B cell (primary cell): ENCODE measurements at regions not wholly inside any gene's neighbourhood (a gene's known extent, or its start where the extent isn't known, plus 50 kb on each side); places are given as distances from the start of the nearest gene placed in this dataset.

Source experiments
- ATAC-seq: fragments of 200-7000 bp; cut with Tn5 transposase; one replicate; pipeline ENCODE4 v1.10.0; 2021; ENCODE audit warnings: low read depth, mild to moderate bottlenecking, moderate number of reproducible peaks, moderate library complexity
- CTCF ChIA-PET: fragments of 350-600 bp; sonication (Branson Sonifier 250); formaldehyde crosslinking; loops from one replicate; lab custom pipeline; 2021; ENCODE audit warnings: antibody characterized with exemption, inconsistent platforms; lab: Charles Lee
- POLR2A ChIA-PET: fragments of 350-600 bp; sonication (Branson Sonifier 250); formaldehyde crosslinking; loops from one replicate; lab custom pipeline; 2021; ENCODE audit warnings: antibody characterized with exemption; lab: Charles Lee
- DNase-seq: peaks from one replicate; pipeline ENCODE4 v3.0.0; 2013
- H2AFZ ChIP-seq: 2 replicates; pipeline ENCODE4 v1.6.1; 2012; ENCODE audit warnings: mild to moderate bottlenecking, low read depth, low read length; ENCODE audit not compliant: insufficient read depth, poor library complexity, severe bottlenecking
- H3K27ac ChIP-seq, 2 donors: 1 replicate in 1 of 2; 2 replicates in 1 of 2; pipeline ENCODE4 v1.5.1; 2012 to 2013; ENCODE audit warnings: low read length in 2 of 2, mild to moderate bottlenecking in 2 of 2, moderate library complexity in 1 of 2
- H3K27me3 ChIP-seq, 4 experiments: fragments of 200-600 bp in 1 of 4; sonication (generic) in 1 of 4; replicated peaks in 1 of 4; 1 replicate in 2 of 4; 2 replicates in 2 of 4; pipeline versions ENCODE4 v1.6.1 to v1.7.0; 2013 to 2016; ENCODE audit warnings: low read length in 3 of 4, mild to moderate bottlenecking in 2 of 4, mixed read lengths in 1 of 4, moderate library complexity in 1 of 4; ENCODE audit not compliant: insufficient read depth in 4 of 4, control insufficient read depth in 3 of 4; ENCODE audit errors: control extremely low read depth in 1 of 4
- H3K36me3 ChIP-seq, 2 experiments: replicated peaks in 1 of 2; 1 replicate in 1 of 2; 2 replicates in 1 of 2; pipeline versions ENCODE4 v1.6.1 to v1.7.1; 2013; ENCODE audit warnings: low read length in 1 of 2; ENCODE audit not compliant: insufficient read depth in 2 of 2, control insufficient read depth in 1 of 2; ENCODE audit errors: control extremely low read depth in 1 of 2, extremely low read depth in 1 of 2
- H3K4me1 ChIP-seq, 2 donors: fragments of 200-600 bp in 1 of 2; sonication (generic) in 1 of 2; 1 replicate in 1 of 2; 2 replicates in 1 of 2; pipeline versions ENCODE4 v1.5.1 to v1.6.1; 2013 to 2017; ENCODE audit warnings: low read length in 2 of 2; ENCODE audit not compliant: control insufficient read depth in 2 of 2, insufficient read depth in 2 of 2
- H3K4me2 ChIP-seq: replicated peaks from 2 replicates; pipeline ENCODE3; 2012; ENCODE audit warnings: mild to moderate bottlenecking, low read depth, low read length; ENCODE audit not compliant: poor library complexity, severe bottlenecking
- H3K4me3 ChIP-seq, 5 experiments: fragments of 200-600 bp in 1 of 5; sonication (generic) in 1 of 5; 1 replicate in 3 of 5; 2 replicates in 2 of 5; pipeline versions ENCODE4 v1.5.1 to v1.7.0; 2011 to 2016; ENCODE audit warnings: low read length in 4 of 5, mild to moderate bottlenecking in 4 of 5, low read depth in 2 of 5, control low read depth in 1 of 5, moderate library complexity in 1 of 5; ENCODE audit not compliant: insufficient read depth in 1 of 5; ENCODE audit errors: control extremely low read depth in 1 of 5, extremely low read depth in 1 of 5
- H3K79me2 ChIP-seq: fragments of 200-600 bp; sonication (generic); one replicate; pipeline ENCODE4 v1.6.0; 2016; ENCODE audit warnings: low read length; ENCODE audit not compliant: control insufficient read depth, insufficient read depth
- H3K9ac ChIP-seq: fragments of 200-600 bp; sonication (generic); 2 replicates; pipeline ENCODE4 v1.6.1; 2017; ENCODE audit warnings: mild to moderate bottlenecking, low read length, moderate library complexity
- H3K9me3 ChIP-seq, 3 donors: one replicate each; pipeline versions ENCODE4 v1.6.1 to v1.7.1; 2013; ENCODE audit warnings: low read length in 2 of 3; ENCODE audit not compliant: control insufficient read depth in 2 of 3, insufficient read depth in 1 of 3; ENCODE audit errors: control extremely low read depth in 1 of 3
- H4K20me1 ChIP-seq: 2 replicates; pipeline ENCODE4 v1.6.0; 2012; ENCODE audit warnings: mild to moderate bottlenecking, low read length; ENCODE audit not compliant: insufficient read depth, control insufficient read depth, poor library complexity, severe bottlenecking
- H3K27ac Mint-ChIP-seq: one replicate; pipeline ENCODE4 v1.8.0; 2021; ENCODE audit warnings: mixed read lengths
- H3K27me3 Mint-ChIP-seq: one replicate; pipeline ENCODE4 v1.8.0; 2021; ENCODE audit warnings: mixed read lengths
- H3K4me1 Mint-ChIP-seq: one replicate; pipeline ENCODE4 v1.8.0; 2021; ENCODE audit warnings: mixed read lengths
- H3K4me3 Mint-ChIP-seq: one replicate; pipeline ENCODE4 v1.8.0; 2021; ENCODE audit warnings: mixed read lengths
- H3K9me3 Mint-ChIP-seq: one replicate; pipeline ENCODE4 v1.8.0; 2022; ENCODE audit warnings: mixed read lengths; ENCODE audit not compliant: insufficient read depth
- CTCF ChIP-seq: fragments of 200-600 bp; IDR thresholded peaks from one replicate; pipeline ENCODE4 v1.8.0; 2022; ENCODE audit warnings: antibody characterized with exemption, mild to moderate bottlenecking
- EZH2 ChIP-seq: IDR thresholded peaks from 2 replicates; pipeline ENCODE4 v1.6.1; 2012; ENCODE audit warnings: borderline replicate concordance, low read depth, mild to moderate bottlenecking, moderate library complexity, low read length; ENCODE audit not compliant: insufficient read depth, poor library complexity, severe bottlenecking
- WGBS: methylation state at CpG from one replicate; pipeline ENCODE4 v1.1.5; 2013; ENCODE audit warnings: missing lambda C conversion rate; ENCODE audit not compliant: insufficient coverage; 5-methylcytosine and 5-hydroxymethylcytosine counted together
- intact Hi-C: fragments of 100-400 bp; cut with micrococcal nuclease; formaldehyde crosslinking; loops from one replicate; pipeline ENCODE4 v1.10.0; 2022

DNA sequence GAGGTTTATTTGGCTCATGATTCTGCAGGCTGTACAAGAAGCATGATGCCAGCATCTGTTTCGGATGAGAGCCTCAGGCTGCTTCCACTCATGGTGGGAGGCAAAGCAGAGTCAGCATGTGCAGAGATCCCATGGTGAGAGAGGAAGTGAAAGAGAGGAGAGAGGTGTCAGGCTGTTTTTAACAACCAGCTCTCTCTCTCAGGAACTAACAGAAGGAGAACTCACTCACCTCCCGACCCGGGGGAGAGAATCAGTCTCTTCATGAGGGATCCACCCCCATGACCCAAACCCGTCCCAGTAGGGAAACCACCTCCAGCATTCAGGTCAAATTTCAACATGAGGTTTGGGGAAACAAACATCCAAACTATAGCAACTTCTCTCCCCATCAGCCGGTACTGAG is 187.7 kb downstream of the ENC1 start:
- intact Hi-C loops = no loop called here
- Mint-ChIP-seq H3K27ac (no peak overlapping the region), H3K9me3 (no peaks in the 10 kb centered on the region), H3K4me3 (no peak overlapping the region), H3K27me3 (peaks cover 16% of the 10 kb centered on the region), H3K4me1 (peaks cover 6% of the 10 kb centered on the region)
- H4K20me1 ChIP-seq = no peaks in the 10 kb centered on the region
- DNase-seq (no peak), ATAC-seq (no peak)
- no peaks in the 10 kb centered on the region for H3K36me3 ChIP-seq
- H3K27me3 ChIP-seq = peaks cover 0 to 3% (median 0%) of the 10 kb centered on the region in 4 experiments
- WGBS = 21% methylated on average over 4 of the region's 5 CpGs
- no peak overlapping the region for H3K27ac ChIP-seq
- peaks cover 4% of the 10 kb centered on the region in 2 donors for H3K4me1 ChIP-seq
- no peaks in the 10 kb centered on the region for H3K9me3 ChIP-seq
- CTCF ChIA-PET = no interaction called here
- H3K4me3 ChIP-seq = no peak overlapping the region
- no peaks in the 10 kb centered on the region for H3K79me2 ChIP-seq
- H3K4me2 ChIP-seq = no peak overlapping the region
- TF ChIP-seq CTCF = no peak
- TF ChIP-seq EZH2 = no peak
- H3K9ac ChIP-seq = no peak overlapping the region
- POLR2A ChIA-PET = no interaction called here
- H2AFZ ChIP-seq = no peak overlapping the region

- H3K27ac Mint-ChIP-seq = no peak overlapping the region
Observed at GRCh38 chr5:74450095-74450494, 190.4 kb downstream of the ENC1 start.

More at GRCh38 chr5:74450095-74450494, 190.4 kb downstream of the ENC1 start:
- intact Hi-C loops = no loop called here
- Histone ChIP-seq H3K4me1 (peaks cover 4% of the 10 kb centered on the region in 2 donors), H3K9me3 (no peaks in the 10 kb centered on the region), H3K36me3 (no peaks in the 10 kb centered on the region), H3K4me2 (no peak overlapping the region), H3K79me2 (no peaks in the 10 kb centered on the region), H3K9ac (no peak overlapping the region), H3K27ac (no peak overlapping the region), H4K20me1 (no peaks in the 10 kb centered on the region), H3K27me3 (peaks cover 0 to 3% (median 0%) of the 10 kb centered on the region in 4 experiments), H2AFZ (no peak overlapping the region), H3K4me3 (no peak overlapping the region)
- ATAC-seq = no peak
- WGBS = no CpG with 5 or more reads among the region's 2 CpGs
- DNase-seq = no peak
- no peaks in the 10 kb centered on the region for H3K9me3 Mint-ChIP-seq
- no peak overlapping the region for H3K4me3 Mint-ChIP-seq
- ChIA-PET POLR2A (no interaction called here), CTCF (no interaction called here)
- peaks cover 6% of the 10 kb centered on the region for H3K4me1 Mint-ChIP-seq
- TF ChIP-seq CTCF (no peak), EZH2 (no peak)
- peaks cover 3% of the 10 kb centered on the region for H3K27me3 Mint-ChIP-seq
